ENCODE measurements at regions not wholly inside any gene's neighbourhood (a gene's known extent, or its start where the extent isn't known, plus 50 kb on each side); places are given as distances from the start of the nearest gene placed in this dataset.
A peak's percentile ranks its signal among the peaks of the same experiment; 100 is the strongest.

DNA sequence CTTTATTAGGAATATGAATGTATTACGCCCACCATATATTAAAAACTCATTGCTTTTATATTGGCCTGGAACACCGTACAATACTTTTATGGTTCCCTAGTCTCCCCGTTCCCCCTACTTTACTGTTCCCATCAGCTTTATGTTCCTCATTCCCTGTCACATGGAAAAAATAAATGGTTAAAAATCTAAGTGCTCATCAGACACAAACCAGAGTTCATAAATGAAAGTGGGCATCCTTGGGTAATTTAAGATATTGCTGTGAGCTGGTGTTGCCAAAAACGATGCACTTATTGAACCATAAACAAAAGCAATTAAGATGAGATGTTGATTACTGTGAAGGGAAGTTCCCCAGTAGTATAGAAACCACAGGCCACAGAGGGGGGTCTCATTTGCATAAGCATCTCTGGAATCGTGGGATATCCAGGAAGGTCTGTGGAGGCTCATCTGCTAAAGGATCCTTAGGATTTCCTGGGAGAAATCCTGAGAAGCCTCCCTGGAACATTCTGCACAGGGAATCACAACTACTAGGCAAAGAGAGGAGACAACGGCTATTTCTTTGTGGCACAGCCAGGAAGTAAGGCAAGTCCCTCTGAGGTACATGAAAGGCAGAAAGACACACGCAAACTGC lies 591.4 kb upstream of the CDH11 start:
- H3K27me3 ChIP-seq = no peaks in the 10 kb centered on the region
- H3K9me3 ChIP-seq = peaks cover 0 to 7% (median 0%) of the 10 kb centered on the region in 4 donors
- WGBS, 5 donors = 56 to 69% (median 65%) methylated on average over 7 of the region's 7 CpGs
- no peak for DNase-seq
- H3K27ac ChIP-seq = no peak overlapping the region
- H3K4me1 ChIP-seq = no peaks in the 10 kb centered on the region
- intact Hi-C loops (cut with DNase I; ENCODE audit: low total_unique reads) = no loop called here
- no peak overlapping the region for H3K4me3 ChIP-seq
- TF ChIP-seq POLR2AphosphoS5 (IDR thresholded peaks at IDR 0.05) (no peak), EP300 (IDR thresholded peaks at IDR 0.05) (no peak), POLR2A (IDR thresholded peaks at IDR 0.05) (no peak)
- TF ChIP-seq, protein P1, sequence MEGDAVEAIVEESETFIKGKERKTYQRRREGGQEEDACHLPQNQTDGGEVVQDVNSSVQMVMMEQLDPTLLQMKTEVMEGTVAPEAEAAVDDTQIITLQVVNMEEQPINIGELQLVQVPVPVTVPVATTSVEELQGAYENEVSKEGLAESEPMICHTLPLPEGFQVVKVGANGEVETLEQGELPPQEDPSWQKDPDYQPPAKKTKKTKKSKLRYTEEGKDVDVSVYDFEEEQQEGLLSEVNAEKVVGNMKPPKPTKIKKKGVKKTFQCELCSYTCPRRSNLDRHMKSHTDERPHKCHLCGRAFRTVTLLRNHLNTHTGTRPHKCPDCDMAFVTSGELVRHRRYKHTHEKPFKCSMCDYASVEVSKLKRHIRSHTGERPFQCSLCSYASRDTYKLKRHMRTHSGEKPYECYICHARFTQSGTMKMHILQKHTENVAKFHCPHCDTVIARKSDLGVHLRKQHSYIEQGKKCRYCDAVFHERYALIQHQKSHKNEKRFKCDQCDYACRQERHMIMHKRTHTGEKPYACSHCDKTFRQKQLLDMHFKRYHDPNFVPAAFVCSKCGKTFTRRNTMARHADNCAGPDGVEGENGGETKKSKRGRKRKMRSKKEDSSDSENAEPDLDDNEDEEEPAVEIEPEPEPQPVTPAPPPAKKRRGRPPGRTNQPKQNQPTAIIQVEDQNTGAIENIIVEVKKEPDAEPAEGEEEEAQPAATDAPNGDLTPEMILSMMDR (IDR thresholded peaks at IDR 0.05) = no peak
- H3K36me3 ChIP-seq = no peaks in the 10 kb centered on the region

DNA sequence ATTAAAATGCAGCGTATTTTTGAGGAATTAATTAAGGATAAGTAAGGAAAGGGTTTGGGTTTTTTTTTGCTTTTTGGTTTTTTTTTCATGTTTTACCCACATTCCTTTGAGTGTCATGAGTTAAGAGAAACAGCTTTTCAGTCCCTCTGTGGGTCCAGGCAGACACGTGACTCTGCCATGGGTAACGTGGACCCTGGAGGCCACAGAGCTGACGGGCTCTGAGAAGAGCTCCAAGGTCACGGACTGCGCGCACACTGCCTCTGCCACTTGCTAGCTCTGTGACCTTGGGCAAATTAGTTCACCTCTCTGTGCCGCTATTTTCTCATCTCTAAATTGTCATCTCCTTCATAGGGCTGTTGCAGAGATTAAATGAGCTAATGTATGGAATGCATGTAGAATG lies 588.2 kb upstream of the CDH11 start:
- H3K4me3 ChIP-seq = no peak overlapping the region
- peaks cover 0 to 7% (median 0%) of the 10 kb centered on the region in 4 donors for H3K9me3 ChIP-seq
- H3K27me3 ChIP-seq = no peaks in the 10 kb centered on the region
- no peaks in the 10 kb centered on the region for H3K4me1 ChIP-seq
- no peaks in the 10 kb centered on the region for H3K36me3 ChIP-seq
- WGBS, 5 donors = 79 to 90% (median 86%) methylated on average over 8 of the region's 8 CpGs
- intact Hi-C loops (cut with DNase I; ENCODE audit: low total_unique reads) = no loop called here
- TF ChIP-seq, protein P1 (IDR thresholded peaks at IDR 0.05) = no peak
- TF ChIP-seq EP300 (IDR thresholded peaks at IDR 0.05) (no peak), POLR2A (IDR thresholded peaks at IDR 0.05) (no peak), POLR2AphosphoS5 (IDR thresholded peaks at IDR 0.05) (no peak)
- DNase-seq = no peak
- H3K27ac ChIP-seq = no peak overlapping the region

DNA sequence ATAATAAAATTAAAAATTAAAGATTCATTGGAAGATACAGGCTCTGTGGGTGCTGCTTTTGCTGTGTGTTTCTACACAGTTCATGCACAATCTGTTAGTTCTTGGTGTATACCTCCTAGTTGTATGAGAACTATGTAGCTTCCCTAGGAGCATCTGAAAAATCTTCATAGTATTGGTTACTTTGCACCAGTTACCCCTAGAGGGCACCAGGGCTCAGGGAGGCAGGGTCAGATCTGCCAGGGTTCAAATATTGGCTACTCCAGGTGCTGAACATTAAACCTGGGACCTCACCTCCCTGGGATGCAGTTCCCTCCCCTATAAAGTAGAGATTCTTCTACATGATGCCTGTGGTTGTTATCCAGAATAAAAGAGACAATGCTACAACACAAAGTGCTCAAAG lies 583.0 kb upstream of the CDH11 start:
- TF ChIP-seq EP300 (IDR thresholded peaks at IDR 0.05) = no peak
- TF ChIP-seq POLR2AphosphoS5 (IDR thresholded peaks at IDR 0.05) = no peak
- TF ChIP-seq, protein P1 (IDR thresholded peaks at IDR 0.05) = no peak
- no peak for TF ChIP-seq POLR2A (IDR thresholded peaks at IDR 0.05)
- DNase-seq = no peak
- Histone ChIP-seq H3K36me3 (no peaks in the 10 kb centered on the region), H3K27me3 (no peaks in the 10 kb centered on the region), H3K27ac (no peak overlapping the region), H3K4me3 (no peak overlapping the region), H3K9me3 (no peaks in the 10 kb centered on the region), H3K4me1 (no peaks in the 10 kb centered on the region)
- intact Hi-C loops (cut with DNase I; ENCODE audit: low total_unique reads) = no loop called here

DNA sequence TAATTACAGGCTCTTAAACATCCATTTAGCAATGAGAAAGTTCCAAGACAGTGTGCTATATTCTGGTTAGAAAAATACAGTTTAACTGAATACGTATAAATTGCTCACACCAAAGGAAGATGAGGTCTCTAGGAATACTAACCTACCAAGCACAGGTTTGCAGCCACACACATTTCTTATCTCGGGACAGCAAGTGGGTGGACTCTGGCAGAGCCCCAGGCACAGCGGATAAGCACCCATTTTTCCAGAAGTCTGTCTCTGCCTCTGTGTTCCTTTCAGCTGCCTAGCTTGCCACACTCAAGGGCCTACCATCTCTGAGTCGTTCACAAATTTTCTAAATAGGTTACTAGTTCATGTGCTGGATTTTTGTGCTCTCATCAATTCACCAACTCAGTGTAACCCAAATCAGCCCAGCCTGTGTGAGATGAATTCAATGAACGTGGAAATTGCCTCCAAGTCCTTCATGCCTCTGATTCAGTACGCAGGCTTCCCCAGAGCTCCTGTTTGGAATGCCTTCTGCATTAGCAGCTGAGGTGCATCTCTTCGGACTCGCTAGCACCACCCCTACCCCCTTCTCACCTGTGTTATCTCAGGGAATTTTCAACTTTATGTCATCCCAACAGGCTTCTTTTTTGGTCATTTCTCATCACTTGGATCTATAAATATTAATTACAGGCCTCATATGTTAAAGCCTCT lies 581.0 kb upstream of the CDH11 start:
- Histone ChIP-seq H3K4me3 (no peak overlapping the region), H3K36me3 (no peaks in the 10 kb centered on the region), H3K27ac (no peak overlapping the region), H3K9me3 (no peaks in the 10 kb centered on the region), H3K4me1 (no peaks in the 10 kb centered on the region), H3K27me3 (no peaks in the 10 kb centered on the region)
- intact Hi-C loops (cut with DNase I; ENCODE audit: low total_unique reads) = no loop called here
- 62 to 75% (median 65%) methylated on average over 8 of the region's 8 CpGs for WGBS, 5 donors
- DNase-seq = peak in 1 of 2 donors; percentile 11
- TF ChIP-seq POLR2AphosphoS5 (IDR thresholded peaks at IDR 0.05) (no peak), POLR2A (IDR thresholded peaks at IDR 0.05) (no peak), EP300 (IDR thresholded peaks at IDR 0.05) (no peak)
- TF ChIP-seq, protein P1 (IDR thresholded peaks at IDR 0.05) = no peak
